Mononuclear cell (primary cell): ENCODE measurements at regions not wholly inside any gene's neighbourhood (a gene's known extent, or its start where the extent isn't known, plus 50 kb on each side); places are given as distances from the start of the nearest gene placed in this dataset.

Experiments used
- H3K27me3 ChIP-seq: 2 replicates; pipeline ENCODE4 v1.6.0; 2011; ENCODE audit warnings: low read length, control low read depth; ENCODE audit not compliant: insufficient read depth
- H3K4me1 ChIP-seq: 2 replicates; pipeline ENCODE4 v1.5.1; 2011; ENCODE audit warnings: mild to moderate bottlenecking, low read length, control low read depth; ENCODE audit not compliant: insufficient read depth
- H3K4me3 ChIP-seq: 2 replicates; pipeline ENCODE4 v1.5.1; 2011; ENCODE audit warnings: mild to moderate bottlenecking, low read length, moderate library complexity
- H3K9me3 ChIP-seq: 2 replicates; pipeline ENCODE4 v1.5.1; 2011; ENCODE audit warnings: low read depth, mild to moderate bottlenecking, control low read depth, low read length

GRCh38 chr2:2716771-2717170 is 385.7 kb upstream of the MYT1L start:
- Histone ChIP-seq H3K27me3 (no peaks in the 10 kb centered on the region), H3K9me3 (no peaks in the 10 kb centered on the region), H3K4me3 (no peak overlapping the region), H3K4me1 (no peaks in the 10 kb centered on the region)

GRCh38 chr2:2715036-2715818 is 384.2 kb upstream of the MYT1L start:
- H3K9me3 ChIP-seq = no peaks in the 10 kb centered on the region
- no peaks in the 10 kb centered on the region for H3K27me3 ChIP-seq
- no peak overlapping the region for H3K4me3 ChIP-seq
- H3K4me1 ChIP-seq = no peaks in the 10 kb centered on the region

GRCh38 chr2:2714408-2714807 is 383.3 kb upstream of the MYT1L start:
- no peaks in the 10 kb centered on the region for H3K4me1 ChIP-seq
- no peaks in the 10 kb centered on the region for H3K9me3 ChIP-seq
- H3K27me3 ChIP-seq = no peaks in the 10 kb centered on the region
- no peak overlapping the region for H3K4me3 ChIP-seq

GRCh38 chr2:2709431-2709770 is 378.3 kb upstream of the MYT1L start:
- H3K27me3 ChIP-seq = no peaks in the 10 kb centered on the region
- H3K4me1 ChIP-seq = peaks cover 18% of the 10 kb centered on the region
- no peak overlapping the region for H3K4me3 ChIP-seq
- no peaks in the 10 kb centered on the region for H3K9me3 ChIP-seq

- peaks cover 24% of the 10 kb centered on the region for H3K4me1 ChIP-seq
Observed at GRCh38 chr2:2708575-2709430, 377.7 kb upstream of the MYT1L start.

GRCh38 chr2:2707206-2707991 is 376.3 kb upstream of the MYT1L start:
- Histone ChIP-seq H3K9me3 (no peaks in the 10 kb centered on the region), H3K27me3 (no peaks in the 10 kb centered on the region), H3K4me3 (no peak overlapping the region), H3K4me1 (peaks cover 24% of the 10 kb centered on the region)

More at GRCh38 chr2:2708575-2709430, 377.7 kb upstream of the MYT1L start:
- Histone ChIP-seq H3K27me3 (no peaks in the 10 kb centered on the region), H3K4me3 (no peak overlapping the region), H3K9me3 (no peaks in the 10 kb centered on the region)

- no peaks in the 10 kb centered on the region for H3K9me3 ChIP-seq
- H3K4me1 ChIP-seq = peaks cover 24% of the 10 kb centered on the region
- H3K27me3 ChIP-seq = no peaks in the 10 kb centered on the region
- no peak overlapping the region for H3K4me3 ChIP-seq
Observed at GRCh38 chr2:2706306-2706705, 375.2 kb upstream of the MYT1L start.

GRCh38 chr2:2705871-2706270 is 374.8 kb upstream of the MYT1L start:
- Histone ChIP-seq H3K27me3 (no peaks in the 10 kb centered on the region), H3K4me3 (no peak overlapping the region), H3K9me3 (no peaks in the 10 kb centered on the region), H3K4me1 (peaks cover 24% of the 10 kb centered on the region)

- H3K27me3 ChIP-seq = no peaks in the 10 kb centered on the region
- H3K4me1 ChIP-seq = peaks cover 24% of the 10 kb centered on the region
- no peak overlapping the region for H3K4me3 ChIP-seq
- no peaks in the 10 kb centered on the region for H3K9me3 ChIP-seq
Observed at GRCh38 chr2:2704428-2705090, 373.5 kb upstream of the MYT1L start.

GRCh38 chr2:2703762-2704427 is 372.8 kb upstream of the MYT1L start:
- Histone ChIP-seq H3K4me3 (no peak overlapping the region), H3K27me3 (no peaks in the 10 kb centered on the region)

GRCh38 chr2:2703172-2703571 is 372.1 kb upstream of the MYT1L start:
- H3K9me3 ChIP-seq = no peaks in the 10 kb centered on the region
- H3K4me1 ChIP-seq = peaks cover 24% of the 10 kb centered on the region
- no peak overlapping the region for H3K4me3 ChIP-seq
- H3K27me3 ChIP-seq = no peaks in the 10 kb centered on the region

More at GRCh38 chr2:2703762-2704427, 372.8 kb upstream of the MYT1L start:
- peaks cover 24% of the 10 kb centered on the region for H3K4me1 ChIP-seq
- no peaks in the 10 kb centered on the region for H3K9me3 ChIP-seq

- Histone ChIP-seq H3K4me3 (no peak overlapping the region), H3K4me1 (peaks cover 24% of the 10 kb centered on the region), H3K9me3 (no peaks in the 10 kb centered on the region), H3K27me3 (no peaks in the 10 kb centered on the region)
Observed at GRCh38 chr2:2702385-2702784, 371.3 kb upstream of the MYT1L start.

- Histone ChIP-seq H3K4me1 (peaks cover 24% of the 10 kb centered on the region), H3K4me3 (no peak overlapping the region), H3K27me3 (no peaks in the 10 kb centered on the region), H3K9me3 (no peaks in the 10 kb centered on the region)
Observed at GRCh38 chr2:2701813-2702212, 370.7 kb upstream of the MYT1L start.

GRCh38 chr2:2701176-2701781 is 370.2 kb upstream of the MYT1L start:
- H3K27me3 ChIP-seq = no peaks in the 10 kb centered on the region
- H3K9me3 ChIP-seq = no peaks in the 10 kb centered on the region
- peaks cover 23% of the 10 kb centered on the region for H3K4me1 ChIP-seq
- no peak overlapping the region for H3K4me3 ChIP-seq
